GM12878 (cell line): ENCODE measurements at regions not wholly inside any gene's neighbourhood (a gene's known extent, or its start where the extent isn't known, plus 50 kb on each side); places are given as distances from the start of the nearest gene placed in this dataset.

ENCODE experiments used
- ATF7 ChIP-seq: fragments of 450-650 bp; IDR thresholded peaks from 2 replicates; pipeline ENCODE4 v1.6.1; 2016; ENCODE audit warnings: low read depth, mild to moderate bottlenecking
- EGR1 ChIP-seq, 2 experiments: IDR thresholded peaks; 1 replicate in 1 of 2; 2 replicates in 1 of 2; pipeline ENCODE4 v1.6.1; 2011 to 2012; ENCODE audit warnings: low read depth in 2 of 2, low read length in 2 of 2, borderline replicate concordance in 1 of 2, mild to moderate bottlenecking in 1 of 2, moderate library complexity in 1 of 2
- IKZF1 ChIP-seq: fragments of 450-650 bp; conservative IDR thresholded peaks from 2 replicates; pipeline ENCODE4 v1.6.1; 2017; ENCODE audit warnings: antibody characterized with exemption, mild to moderate bottlenecking
- IKZF2 ChIP-seq, 2 experiments: fragments of 450-650 bp; IDR thresholded peaks; 2 replicates each; pipeline ENCODE4 v1.6.1; 2017; ENCODE audit warnings: mild to moderate bottlenecking in 2 of 2, moderate library complexity in 2 of 2
- KDM1A ChIP-seq: fragments of 200-600 bp; sonication (generic); IDR thresholded peaks from 2 replicates; pipeline ENCODE4 v1.6.1; 2016; ENCODE audit warnings: borderline replicate concordance
- KLF5 ChIP-seq: fragments of 450-650 bp; IDR thresholded peaks from 2 replicates; pipeline ENCODE4 v1.6.1; 2014; ENCODE audit warnings: mild to moderate bottlenecking; ENCODE audit not compliant: partially characterized antibody
- MTA2 ChIP-seq: fragments of 450-650 bp; IDR thresholded peaks from 2 replicates; pipeline ENCODE4 v1.6.1; 2016; ENCODE audit warnings: low read depth, mild to moderate bottlenecking, moderate library complexity
- NFXL1 ChIP-seq: fragments of 450-650 bp; IDR thresholded peaks from 2 replicates; pipeline ENCODE4 v1.6.1; 2017; ENCODE audit warnings: antibody characterized with exemption, mild to moderate bottlenecking, borderline replicate concordance
- NFYA ChIP-seq: IDR thresholded peaks from 2 replicates; pipeline ENCODE4 v1.6.1; 2011; ENCODE audit warnings: low read depth, mild to moderate bottlenecking, low read length, improper control_type of control experiment, borderline replicate concordance
- RFX5 ChIP-seq: IDR thresholded peaks from 2 replicates; pipeline ENCODE4 v1.6.1; 2011; ENCODE audit warnings: low read depth, low read length, improper control_type of control experiment
- SMC3 ChIP-seq: IDR thresholded peaks from 2 replicates; pipeline ENCODE4 v1.6.1; 2011; ENCODE audit warnings: low read length, improper control_type of control experiment, borderline replicate concordance
- SPI1 ChIP-seq: IDR thresholded peaks from 2 replicates; pipeline ENCODE4 v1.6.1; 2011; ENCODE audit warnings: low read depth, mild to moderate bottlenecking, low read length, moderate library complexity, borderline replicate concordance; ENCODE audit not compliant: insufficient read depth
- SREBF1 ChIP-seq: IDR thresholded peaks from 2 replicates; pipeline ENCODE4 v1.6.1; 2012; ENCODE audit warnings: mild to moderate bottlenecking, low read length
- YBX1 ChIP-seq: fragments of 450-650 bp; IDR thresholded peaks from 2 replicates; pipeline ENCODE4 v1.6.1; 2016; ENCODE audit warnings: antibody characterized with exemption
- ZNF622 ChIP-seq: fragments of 450-650 bp; IDR thresholded peaks from 2 replicates; pipeline ENCODE4 v1.6.1; 2017; ENCODE audit warnings: mild to moderate bottlenecking, inconsistent platforms
- ZSCAN29 ChIP-seq: fragments of 450-650 bp; IDR thresholded peaks from 2 replicates; pipeline ENCODE4 v1.6.1; 2017; ENCODE audit warnings: mild to moderate bottlenecking, moderate library complexity
- ZZZ3 ChIP-seq: IDR thresholded peaks from 2 replicates; pipeline ENCODE4 v1.6.1; 2011; ENCODE audit warnings: low read depth; ENCODE audit not compliant: control insufficient read depth, insufficient read length
- TF ChIP-seq, protein P1 (sequence below): IDR thresholded peaks from 2 replicates; pipeline ENCODE4 v1.6.1; 2012; ENCODE audit warnings: low read depth, low read length, improper control_type of control experiment
- TF ChIP-seq, protein P2 (sequence below): fragments of 450-650 bp; IDR thresholded peaks from 2 replicates; pipeline ENCODE4 v1.6.1; 2017; ENCODE audit warnings: low read depth, mild to moderate bottlenecking, moderate library complexity

DNA sequence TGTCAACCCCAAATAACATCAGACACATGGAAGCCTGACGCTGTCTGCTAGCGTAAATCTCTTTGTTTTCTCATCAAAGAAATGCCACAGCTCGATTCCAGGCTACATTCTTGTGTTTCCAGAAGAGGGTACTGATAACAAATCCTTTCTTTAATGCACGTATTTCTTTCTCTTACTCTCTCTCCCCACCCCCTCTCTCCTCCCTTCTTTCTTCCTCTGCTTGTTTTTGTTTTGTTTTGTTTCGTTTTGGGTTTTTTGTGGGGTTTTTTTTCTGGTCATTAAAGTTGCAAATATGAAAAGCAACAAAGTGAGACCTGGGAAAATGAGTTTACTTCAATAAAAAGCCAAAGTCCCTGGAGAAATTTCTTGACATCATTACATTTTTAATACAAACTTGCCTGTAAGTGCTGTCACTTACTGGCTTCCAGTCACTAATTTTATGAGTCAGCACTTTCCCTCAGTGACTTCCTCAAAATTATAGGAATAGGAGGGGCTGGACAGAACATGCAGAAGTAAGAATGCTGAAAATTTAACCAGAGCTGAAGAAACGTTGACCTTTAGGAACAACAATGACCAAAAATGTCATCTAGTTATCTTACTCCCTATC is 106.7 kb upstream of the NABP1 start (continued):
- TF ChIP-seq SMC3 = peak; percentile 50; the same call in 1 of the 2 replicates
- TF ChIP-seq SREBF1 = no peak
- TF ChIP-seq EGR1 (IDR thresholded peaks at IDR 0.05; ENCODE audit: borderline replicate concordance in 1 of 2, low read depth in 2 of 2, low read length in 2 of 2) = no peak
- TF ChIP-seq IKZF2 (IDR thresholded peaks at IDR 0.05) = peak in 1 of 2 experiments; percentile 36; a peak in 2 of 4 replicates
- TF ChIP-seq MTA2 = 0 out of 2 replicates have a peak, but pooled peaks have one; percentile 15
- 0 out of 2 replicates have a peak, but pooled peaks have one; percentile 24 for TF ChIP-seq IKZF1
- no peak for TF ChIP-seq ZZZ3
- TF ChIP-seq SPI1 = 0 out of 2 replicates have a peak, but pooled peaks have one; percentile 50
- no peak for TF ChIP-seq RFX5
- no peak for TF ChIP-seq NFYA
- no peak for TF ChIP-seq YBX1
- TF ChIP-seq, protein P1, sequence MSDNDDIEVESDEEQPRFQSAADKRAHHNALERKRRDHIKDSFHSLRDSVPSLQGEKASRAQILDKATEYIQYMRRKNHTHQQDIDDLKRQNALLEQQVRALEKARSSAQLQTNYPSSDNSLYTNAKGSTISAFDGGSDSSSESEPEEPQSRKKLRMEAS = no peak
- TF ChIP-seq KDM1A = no peak
- TF ChIP-seq KLF5 = no peak
- TF ChIP-seq ZNF622 = no peak
- no peak for TF ChIP-seq NFXL1
- TF ChIP-seq, protein P2, sequence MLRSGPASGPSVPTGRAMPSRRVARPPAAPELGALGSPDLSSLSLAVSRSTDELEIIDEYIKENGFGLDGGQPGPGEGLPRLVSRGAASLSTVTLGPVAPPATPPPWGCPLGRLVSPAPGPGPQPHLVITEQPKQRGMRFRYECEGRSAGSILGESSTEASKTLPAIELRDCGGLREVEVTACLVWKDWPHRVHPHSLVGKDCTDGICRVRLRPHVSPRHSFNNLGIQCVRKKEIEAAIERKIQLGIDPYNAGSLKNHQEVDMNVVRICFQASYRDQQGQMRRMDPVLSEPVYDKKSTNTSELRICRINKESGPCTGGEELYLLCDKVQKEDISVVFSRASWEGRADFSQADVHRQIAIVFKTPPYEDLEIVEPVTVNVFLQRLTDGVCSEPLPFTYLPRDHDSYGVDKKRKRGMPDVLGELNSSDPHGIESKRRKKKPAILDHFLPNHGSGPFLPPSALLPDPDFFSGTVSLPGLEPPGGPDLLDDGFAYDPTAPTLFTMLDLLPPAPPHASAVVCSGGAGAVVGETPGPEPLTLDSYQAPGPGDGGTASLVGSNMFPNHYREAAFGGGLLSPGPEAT = 0 out of 2 replicates have a peak, but pooled peaks have one; percentile 22
- no peak for TF ChIP-seq ZSCAN29
- no peak for TF ChIP-seq ATF7
